SJSA1 (cell line): ENCODE measurements at regions not wholly inside any gene's neighbourhood (a gene's known extent, or its start where the extent isn't known, plus 50 kb on each side); places are given as distances from the start of the nearest gene placed in this dataset.
"Not testable (repeated sequence)": the region's sequence is repeated elsewhere in the genome, so short reads cannot be mapped to it uniquely, and the experiment has no call there.

Source experiments
- DNase-seq, 2 experiments: peaks; one replicate each; pipeline ENCODE4 v3.0.0-alpha.2; 2015 to 2020; ENCODE audit warnings: low spot score in 2 of 2, low read depth in 1 of 2
- H3K27ac ChIP-seq: fragments of 250-450 bp; sonication (Bioruptor Pico); 2 replicates; pipeline ENCODE4 v1.5.1; 2020; ENCODE audit warnings: mild to moderate bottlenecking, moderate library complexity
- H3K27me3 ChIP-seq: fragments of 250-450 bp; sonication (Bioruptor Pico); replicated peaks from 2 replicates; pipeline ENCODE4 v1.5.1; 2020; ENCODE audit warnings: mild to moderate bottlenecking, moderate library complexity
- H3K36me3 ChIP-seq: fragments of 250-450 bp; sonication (Bioruptor Pico); 2 replicates; pipeline ENCODE4 v1.5.1; 2020; ENCODE audit warnings: mild to moderate bottlenecking
- H3K4me1 ChIP-seq: fragments of 250-450 bp; sonication (Bioruptor Pico); replicated peaks from 2 replicates; pipeline ENCODE4 v1.6.1; 2021; ENCODE audit warnings: mild to moderate bottlenecking
- H3K4me3 ChIP-seq: fragments of 250-450 bp; sonication (Bioruptor Pico); 2 replicates; pipeline ENCODE4 v1.5.1; 2020; ENCODE audit warnings: mild to moderate bottlenecking
- H3K9me3 ChIP-seq: fragments of 250-450 bp; sonication (Bioruptor Pico); replicated peaks from 2 replicates; pipeline ENCODE4 v1.5.1; 2020; ENCODE audit warnings: mild to moderate bottlenecking

- not testable (repeated sequence) for H3K27me3 ChIP-seq, DNase-seq, H3K4me1 ChIP-seq, H3K27ac ChIP-seq, H3K9me3 ChIP-seq, H3K36me3 ChIP-seq, H3K4me3 ChIP-seq
These were observed 160.5 kb upstream of the VIPR2 start for GRCh38 chr7:159305185-159305584.

- DNase-seq, H3K27me3 ChIP-seq, H3K36me3 ChIP-seq, H3K9me3 ChIP-seq, H3K27ac ChIP-seq, H3K4me3 ChIP-seq, H3K4me1 ChIP-seq: not testable (repeated sequence)
These were observed 158.8 kb upstream of the VIPR2 start for GRCh38 chr7:159303510-159303909.

- no peaks in the 10 kb centered on the region for H3K9me3 ChIP-seq
- H3K27me3 ChIP-seq, result no peaks in the 10 kb centered on the region
- H3K4me3 ChIP-seq, result no peak overlapping the region
- no peak for DNase-seq
- no peaks in the 10 kb centered on the region for H3K36me3 ChIP-seq
- no peak overlapping the region for H3K27ac ChIP-seq
- H3K4me1 ChIP-seq, result no peaks in the 10 kb centered on the region
These were observed 151.5 kb upstream of the VIPR2 start for GRCh38 chr7:159296093-159296681.

- not testable (repeated sequence) for H3K27me3 ChIP-seq, H3K4me3 ChIP-seq, H3K4me1 ChIP-seq, H3K36me3 ChIP-seq, DNase-seq, H3K27ac ChIP-seq, H3K9me3 ChIP-seq
These were observed 141.8 kb upstream of the VIPR2 start for GRCh38 chr7:159286487-159286886.

GRCh38 chr7:159281573-159281972 is 136.9 kb upstream of the VIPR2 start:
- Histone ChIP-seq H3K36me3 (no peaks in the 10 kb centered on the region), H3K4me1 (no peaks in the 10 kb centered on the region), H3K27me3 (no peaks in the 10 kb centered on the region), H3K27ac (no peak overlapping the region), H3K9me3 (no peaks in the 10 kb centered on the region), H3K4me3 (no peak overlapping the region)
- DNase-seq, result no peak

- H3K27ac ChIP-seq, result no peak overlapping the region
- no peaks in the 10 kb centered on the region for H3K9me3 ChIP-seq
- H3K4me1 ChIP-seq, result no peaks in the 10 kb centered on the region
- no peak for DNase-seq
- no peaks in the 10 kb centered on the region for H3K36me3 ChIP-seq
- H3K27me3 ChIP-seq, result no peaks in the 10 kb centered on the region
- no peak overlapping the region for H3K4me3 ChIP-seq
These were observed 135.3 kb upstream of the VIPR2 start for GRCh38 chr7:159280008-159280407.

GRCh38 chr7:159272739-159273138 is 128.1 kb upstream of the VIPR2 start:
- Histone ChIP-seq H3K27ac (no peak overlapping the region), H3K4me3 (no peak overlapping the region), H3K9me3 (peaks cover 9% of the 10 kb centered on the region), H3K36me3 (no peaks in the 10 kb centered on the region), H3K27me3 (no peaks in the 10 kb centered on the region), H3K4me1 (no peaks in the 10 kb centered on the region)
- DNase-seq, result no peak

GRCh38 chr7:159271781-159272180 is 127.1 kb upstream of the VIPR2 start:
- Histone ChIP-seq H3K4me1 (no peaks in the 10 kb centered on the region), H3K4me3 (no peak overlapping the region), H3K27ac (no peak overlapping the region), H3K9me3 (peaks cover 9% of the 10 kb centered on the region), H3K36me3 (no peaks in the 10 kb centered on the region), H3K27me3 (no peaks in the 10 kb centered on the region)
- DNase-seq, result no peak

GRCh38 chr7:159269745-159270144 is 125.1 kb upstream of the VIPR2 start:
- H3K27ac ChIP-seq, result no peak overlapping the region
- no peak for DNase-seq
- no peaks in the 10 kb centered on the region for H3K27me3 ChIP-seq
- no peaks in the 10 kb centered on the region for H3K4me1 ChIP-seq
- H3K9me3 ChIP-seq, result peaks cover 9% of the 10 kb centered on the region
- H3K36me3 ChIP-seq, result no peaks in the 10 kb centered on the region
- no peak overlapping the region for H3K4me3 ChIP-seq

- no peak for DNase-seq
- H3K27me3 ChIP-seq, result no peaks in the 10 kb centered on the region
These were observed 118.8 kb upstream of the VIPR2 start for GRCh38 chr7:159263430-159263829.

GRCh38 chr7:159253657-159254056 is 109.0 kb upstream of the VIPR2 start:
- H3K36me3 ChIP-seq, result no peaks in the 10 kb centered on the region
- no peak for DNase-seq
- no peaks in the 10 kb centered on the region for H3K27me3 ChIP-seq
- H3K9me3 ChIP-seq, result 0 out of 2 replicates have a peak, but pooled peaks cover 4% of the 10 kb centered on the region
- H3K4me3 ChIP-seq, result no peak overlapping the region
- no peaks in the 10 kb centered on the region for H3K4me1 ChIP-seq
- no peak overlapping the region for H3K27ac ChIP-seq

More at GRCh38 chr7:159263430-159263829, 118.8 kb upstream of the VIPR2 start:
- Histone ChIP-seq H3K36me3 (no peaks in the 10 kb centered on the region), H3K4me1 (no peaks in the 10 kb centered on the region), H3K9me3 (no peaks in the 10 kb centered on the region; the same call in 1 of the 2 replicates), H3K27ac (no peak overlapping the region), H3K4me3 (no peak overlapping the region)

GRCh38 chr7:159250471-159250870 is 105.8 kb upstream of the VIPR2 start:
- Histone ChIP-seq H3K9me3 (0 out of 2 replicates have a peak, but pooled peaks cover 4% of the 10 kb centered on the region), H3K4me1 (no peaks in the 10 kb centered on the region), H3K27me3 (no peaks in the 10 kb centered on the region), H3K4me3 (no peak overlapping the region), H3K27ac (no peak overlapping the region), H3K36me3 (no peaks in the 10 kb centered on the region)
- DNase-seq, result no peak

GRCh38 chr7:159249671-159250070 is 105.0 kb upstream of the VIPR2 start:
- Histone ChIP-seq H3K27me3 (no peaks in the 10 kb centered on the region), H3K27ac (no peak overlapping the region), H3K4me1 (no peaks in the 10 kb centered on the region), H3K4me3 (no peak overlapping the region), H3K9me3 (0 out of 2 replicates have a peak, but pooled peaks cover 4% of the 10 kb centered on the region), H3K36me3 (no peaks in the 10 kb centered on the region)
- no peak for DNase-seq

GRCh38 chr7:159247910-159248309 is 103.2 kb upstream of the VIPR2 start:
- no peaks in the 10 kb centered on the region for H3K36me3 ChIP-seq
- H3K27ac ChIP-seq, result no peak overlapping the region
- DNase-seq, result no peak
- 0 out of 2 replicates have a peak, but pooled peaks cover 4% of the 10 kb centered on the region for H3K9me3 ChIP-seq
- H3K4me3 ChIP-seq, result no peak overlapping the region
- no peaks in the 10 kb centered on the region for H3K4me1 ChIP-seq
- H3K27me3 ChIP-seq, result no peaks in the 10 kb centered on the region
